HG02973 (cell line): ENCODE measurements at regions not wholly inside any gene's neighbourhood (a gene's known extent, or its start where the extent isn't known, plus 50 kb on each side); places are given as distances from the start of the nearest gene placed in this dataset.
"Not testable (repeated sequence)": the region's sequence is repeated elsewhere in the genome, so short reads cannot be mapped to it uniquely, and the experiment has no call there.

ENCODE experiments used
- ATAC-seq: cut with Tn5 transposase; IDR thresholded peaks from one replicate; pipeline ENCODE4 v1.9.1; 2021; ENCODE audit warnings: moderate library complexity; ENCODE audit not compliant: unreplicated experiment

DNA sequence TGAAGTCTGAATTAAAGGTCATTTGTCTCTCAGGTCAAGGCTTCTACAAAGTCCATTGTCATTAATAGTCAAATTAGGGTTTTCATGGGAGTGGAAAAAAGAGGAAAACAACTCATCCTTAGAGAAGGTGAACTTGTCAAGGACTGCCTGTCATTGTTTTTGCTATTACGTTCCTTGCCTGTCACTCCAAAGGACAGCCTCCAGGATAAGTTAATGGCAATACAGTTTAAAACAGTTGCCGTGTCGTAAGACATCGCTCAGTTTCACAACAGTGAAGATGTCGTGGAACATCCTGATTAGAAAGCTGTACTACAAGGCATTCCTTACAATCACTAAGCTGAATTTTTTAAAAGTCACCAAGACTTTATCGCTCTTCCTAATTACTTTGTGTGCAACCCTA, 466.8 kb upstream of the SMIM31 start:
- ATAC-seq, result no peak

DNA sequence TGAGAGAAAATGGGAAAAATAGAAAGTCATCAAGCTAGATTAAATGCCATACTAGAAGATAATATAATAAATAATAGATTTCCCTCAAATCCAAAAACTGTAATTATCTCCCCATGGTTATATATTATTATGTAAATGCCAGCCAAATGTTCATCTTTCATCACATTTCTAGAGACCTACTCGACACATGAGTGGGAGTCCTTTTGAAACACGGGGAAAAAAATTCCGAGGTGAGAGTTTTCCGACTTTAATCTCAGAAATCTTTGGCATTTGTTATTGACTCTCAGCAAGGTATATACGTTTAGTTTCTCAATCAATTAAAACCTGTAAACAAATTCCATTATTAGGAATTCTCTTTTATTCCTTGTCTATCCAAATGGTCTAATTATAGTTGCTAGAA, 465.4 kb upstream of the SMIM31 start:
- ATAC-seq, result no peak

DNA sequence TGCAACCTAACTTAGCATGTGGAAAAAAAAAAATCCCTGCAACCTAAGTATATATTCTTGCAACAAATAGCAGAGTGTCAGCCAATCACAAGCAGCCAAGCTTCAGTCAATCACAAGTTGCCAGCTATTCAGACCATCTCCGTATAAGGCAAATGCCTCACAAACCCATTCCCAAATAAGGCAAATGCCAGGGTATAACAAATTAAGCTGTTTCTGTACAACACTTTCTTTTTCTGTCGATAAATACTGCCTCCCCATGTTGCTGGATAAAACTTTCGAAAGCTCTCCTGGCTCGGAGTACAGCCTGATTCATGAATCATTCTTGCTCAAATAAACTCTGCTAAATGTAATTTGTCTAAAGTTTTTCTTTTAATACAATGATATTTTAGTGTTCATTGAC, 460.7 kb upstream of the SMIM31 start:
- ATAC-seq, result no peak

DNA sequence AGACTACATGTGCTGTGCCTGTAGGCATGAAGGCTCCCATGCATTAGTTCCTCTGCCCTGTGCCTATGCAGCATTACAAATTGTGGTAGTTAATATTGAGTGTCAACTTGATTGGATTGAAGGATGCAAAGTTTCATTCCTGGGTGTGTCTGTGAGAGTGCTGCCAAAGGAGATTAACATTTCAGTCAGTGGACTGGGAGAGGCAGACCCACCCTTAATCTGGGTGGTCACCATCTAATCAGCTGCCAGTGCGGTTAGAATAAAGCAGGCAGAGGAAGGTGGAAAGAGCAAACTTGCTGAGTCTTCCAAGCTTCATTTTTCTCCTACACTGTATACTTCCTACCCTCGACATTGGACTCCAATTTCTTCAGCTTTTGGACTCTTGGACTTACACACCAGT, 460.2 kb upstream of the SMIM31 start:
- no peak for ATAC-seq

DNA sequence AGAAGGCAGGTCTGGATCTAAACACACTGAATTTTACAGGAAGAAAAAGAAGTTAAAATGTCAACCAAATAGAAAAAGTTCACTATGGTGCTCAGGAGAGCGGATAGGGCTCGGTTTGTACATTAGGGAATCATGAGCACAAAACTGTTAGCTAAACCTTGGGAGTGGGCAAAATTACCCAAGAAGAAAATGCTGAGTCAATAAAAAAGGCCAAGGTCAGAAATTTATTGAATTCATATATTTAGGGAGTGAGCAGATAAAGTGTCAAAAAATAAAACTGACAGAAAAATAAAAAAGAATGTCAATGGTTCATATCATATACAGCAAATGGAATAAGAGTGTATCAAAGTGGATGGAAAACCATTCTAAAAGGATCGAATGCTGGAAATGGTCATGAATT, 452.5 kb upstream of the SMIM31 start:
- ATAC-seq, result no peak

DNA sequence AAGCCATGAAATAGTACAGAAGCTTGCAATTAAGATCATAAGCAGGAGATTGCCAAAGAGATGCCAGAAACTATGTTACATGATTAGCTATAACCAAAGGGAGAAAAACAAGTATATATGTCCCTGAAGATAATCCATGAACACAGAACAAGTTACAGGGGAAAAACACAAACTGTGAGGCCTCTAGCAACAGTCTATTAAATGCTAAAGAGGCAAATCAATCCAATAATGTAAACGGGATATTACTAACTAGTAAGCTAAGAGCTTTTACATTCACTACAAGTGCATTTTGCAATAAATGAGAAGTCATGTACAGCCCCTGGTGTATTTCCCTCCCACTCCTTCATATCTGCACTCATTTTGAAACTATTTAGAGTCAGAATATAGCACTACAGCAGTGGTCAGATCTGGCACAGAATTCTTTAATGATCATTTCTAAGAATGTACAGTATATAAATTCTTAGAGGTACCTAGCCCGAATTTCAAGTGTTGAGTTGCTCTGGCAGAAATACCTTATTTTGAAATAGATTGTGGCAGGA, 449.8 kb upstream of the SMIM31 start:
- ATAC-seq, result peak; percentile 88

DNA sequence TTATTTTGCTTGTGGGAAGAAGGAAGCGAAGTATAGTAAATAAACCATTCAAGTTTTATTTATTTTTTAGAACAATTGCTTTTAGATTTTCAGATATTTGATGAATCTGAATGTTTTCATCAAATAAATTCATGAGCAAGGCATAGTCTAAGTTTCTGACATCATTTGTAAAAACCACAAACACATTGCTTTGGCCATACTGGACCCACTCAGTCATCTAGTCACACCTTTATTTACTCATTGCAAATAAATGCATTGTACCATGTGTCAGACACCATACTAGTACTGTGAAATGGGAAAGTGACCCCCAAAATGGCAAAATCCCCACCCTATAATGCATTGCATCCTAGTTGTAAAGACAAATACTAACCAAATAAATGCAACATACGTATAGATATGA, 449.1 kb upstream of the SMIM31 start:
- no peak for ATAC-seq

DNA sequence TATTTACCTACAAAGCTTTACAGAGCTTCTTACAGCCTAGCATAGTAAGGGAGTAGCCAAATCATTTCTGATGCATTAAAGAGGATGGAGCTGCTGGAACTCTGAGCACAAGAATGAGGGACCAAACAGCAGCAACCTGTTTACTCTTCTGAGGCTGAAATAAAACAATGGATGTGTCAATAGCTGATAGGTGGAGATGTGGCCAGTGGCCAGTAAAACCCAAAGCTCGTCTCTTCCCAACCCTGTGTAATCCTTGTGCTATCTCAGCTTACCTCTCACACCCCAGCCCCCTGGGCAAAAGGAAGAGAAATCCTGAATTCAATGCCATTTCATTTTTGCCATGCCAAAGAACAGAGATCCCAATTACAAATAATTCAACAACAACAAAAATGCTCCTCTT, 446.7 kb upstream of the SMIM31 start:
- ATAC-seq, result no peak

DNA sequence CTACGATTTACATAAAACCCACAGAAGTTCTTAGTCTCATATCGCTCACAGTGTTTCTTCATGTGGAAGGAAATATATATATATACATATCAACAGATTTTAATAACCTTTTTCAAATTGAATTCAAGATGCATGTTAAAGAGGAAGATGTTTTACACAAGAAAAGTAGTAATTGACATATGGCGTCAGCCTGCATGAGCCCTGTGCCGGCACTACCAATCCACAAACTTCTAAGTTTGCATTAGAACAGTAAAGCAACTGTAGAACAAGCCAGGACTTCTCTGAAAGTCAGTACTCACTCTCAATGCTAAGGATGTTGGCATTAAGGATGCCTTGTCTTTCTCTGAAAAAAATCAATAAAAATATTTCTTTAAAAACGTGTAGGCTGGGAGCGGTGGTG, 441.3 kb upstream of the SMIM31 start:
- ATAC-seq, result no peak

DNA sequence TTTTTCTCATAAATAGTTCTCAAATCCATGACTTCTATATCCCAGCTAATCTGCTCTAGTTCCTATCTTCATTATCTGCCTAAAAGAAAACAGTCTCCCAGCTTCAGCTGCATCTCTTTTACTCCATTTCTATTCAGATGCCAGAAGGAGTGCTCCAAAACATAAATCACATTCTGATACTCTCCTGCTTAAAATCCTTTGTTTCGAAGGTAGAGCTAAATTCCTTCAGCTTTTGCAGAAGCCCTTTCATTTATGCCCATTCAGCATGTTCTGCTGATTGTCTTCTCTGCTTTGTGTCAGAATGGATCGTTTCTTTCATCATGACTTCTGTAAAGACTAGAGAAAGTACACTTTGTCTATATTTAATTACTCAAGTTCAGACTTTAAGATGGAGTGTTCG, 440.1 kb upstream of the SMIM31 start:
- no peak for ATAC-seq

DNA sequence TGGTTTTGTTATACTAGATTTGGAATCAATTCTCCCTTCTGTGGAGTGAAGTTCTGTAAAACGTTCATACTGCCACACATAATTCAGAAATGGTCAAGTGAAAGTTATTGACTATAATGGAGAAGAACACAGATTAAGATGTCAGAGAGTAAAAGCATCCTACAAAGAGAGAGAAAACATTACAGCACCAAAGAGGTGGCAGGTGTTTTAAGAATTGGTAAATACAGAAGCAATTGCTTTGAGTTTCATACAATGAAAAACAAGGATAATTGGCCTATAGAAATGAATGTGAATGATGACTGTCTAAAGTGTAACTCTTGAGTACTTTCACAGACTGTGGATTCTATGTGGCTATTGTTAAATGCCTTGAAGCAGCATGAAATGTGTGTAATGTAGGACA, 435.6 kb upstream of the SMIM31 start:
- ATAC-seq, result no peak

DNA sequence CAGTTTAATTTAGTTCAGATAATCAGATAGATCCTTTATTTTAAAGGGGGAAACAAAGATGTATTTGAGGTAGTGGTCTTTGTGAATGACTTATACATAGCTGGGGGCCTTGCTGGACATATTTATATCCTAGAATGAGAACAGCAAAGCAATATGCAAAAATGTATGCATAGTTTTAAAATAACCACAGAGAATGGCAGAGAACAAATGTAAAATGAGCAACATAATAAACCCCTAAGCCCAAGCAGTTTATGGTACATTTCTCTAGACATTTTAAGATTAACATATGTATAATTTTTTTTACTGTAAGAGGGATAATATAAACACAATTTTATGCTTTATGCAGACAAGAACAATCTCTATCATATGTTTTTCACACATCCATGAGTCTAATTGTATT, 434.2 kb upstream of the SMIM31 start:
- no peak for ATAC-seq

DNA sequence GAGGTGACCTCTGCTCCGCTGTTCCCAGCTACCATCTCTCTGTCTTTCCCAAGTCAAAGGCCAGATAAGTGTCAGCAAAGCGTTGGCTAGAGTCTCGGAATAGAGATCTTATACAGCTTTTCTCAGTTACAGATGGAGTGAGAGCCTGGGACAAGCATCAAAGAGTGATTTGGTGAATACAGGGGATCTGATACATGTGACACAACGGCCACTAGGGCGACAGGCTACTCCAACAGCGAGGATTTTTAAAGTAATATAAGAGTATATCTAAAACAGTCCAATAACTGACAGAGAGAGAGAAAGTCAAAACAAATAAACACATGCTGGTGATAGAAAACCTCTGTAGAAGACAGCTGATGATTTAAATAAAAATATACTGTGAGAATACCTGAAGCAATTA, 433.1 kb upstream of the SMIM31 start:
- ATAC-seq, result no peak

DNA sequence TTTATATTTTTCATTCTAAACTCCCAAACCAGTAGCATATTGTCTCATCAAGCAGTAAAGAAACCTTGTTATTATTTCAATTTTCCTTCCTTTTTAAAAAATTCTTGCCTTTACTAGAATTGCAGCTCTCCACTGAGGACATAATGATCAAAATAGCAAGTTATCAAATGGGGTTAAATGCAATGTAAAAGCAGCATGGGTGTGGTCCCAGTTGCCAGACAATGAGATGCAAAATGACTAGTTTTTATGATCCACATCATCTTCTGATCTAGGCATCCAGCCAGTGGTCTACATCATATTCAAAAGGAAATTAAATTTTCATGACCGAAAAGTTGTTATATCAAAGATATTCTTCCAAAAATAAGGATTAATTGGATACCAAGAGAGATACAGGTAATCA, 427.9 kb upstream of the SMIM31 start:
- ATAC-seq, result no peak

DNA sequence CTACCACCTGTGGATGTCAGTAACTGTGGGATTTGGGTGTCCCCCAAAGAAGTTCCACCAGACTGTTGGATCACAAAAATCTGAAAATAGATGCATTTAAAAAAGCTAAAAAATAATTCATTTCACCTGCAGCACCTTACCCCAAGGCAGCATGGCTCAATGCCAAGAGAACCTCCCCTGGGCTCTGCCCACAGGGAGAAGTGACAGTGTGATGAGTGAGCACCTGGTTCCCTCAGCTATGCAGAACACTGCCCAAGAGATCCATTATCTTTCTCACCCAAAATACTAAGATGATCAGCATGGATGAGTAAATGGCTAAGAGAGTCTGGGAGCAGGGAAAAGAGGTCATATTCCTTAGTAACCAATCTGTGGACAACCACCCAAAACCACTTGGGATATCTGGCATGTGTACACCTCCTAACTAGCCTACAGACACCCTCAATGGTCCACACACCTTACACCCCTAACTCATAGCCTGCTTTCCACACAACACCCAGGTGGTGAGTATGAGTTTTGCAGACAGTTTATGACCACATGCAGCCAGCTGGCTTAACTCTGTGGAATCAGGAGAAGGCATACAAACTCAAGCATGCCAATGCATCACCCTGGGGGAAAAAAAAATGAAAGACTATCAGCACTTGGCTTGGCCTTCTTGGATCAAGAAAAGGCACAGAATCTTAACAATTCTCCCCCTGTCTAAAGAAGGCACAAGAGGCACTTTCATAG, 416.5 kb upstream of the SMIM31 start:
- ATAC-seq, result no peak

DNA sequence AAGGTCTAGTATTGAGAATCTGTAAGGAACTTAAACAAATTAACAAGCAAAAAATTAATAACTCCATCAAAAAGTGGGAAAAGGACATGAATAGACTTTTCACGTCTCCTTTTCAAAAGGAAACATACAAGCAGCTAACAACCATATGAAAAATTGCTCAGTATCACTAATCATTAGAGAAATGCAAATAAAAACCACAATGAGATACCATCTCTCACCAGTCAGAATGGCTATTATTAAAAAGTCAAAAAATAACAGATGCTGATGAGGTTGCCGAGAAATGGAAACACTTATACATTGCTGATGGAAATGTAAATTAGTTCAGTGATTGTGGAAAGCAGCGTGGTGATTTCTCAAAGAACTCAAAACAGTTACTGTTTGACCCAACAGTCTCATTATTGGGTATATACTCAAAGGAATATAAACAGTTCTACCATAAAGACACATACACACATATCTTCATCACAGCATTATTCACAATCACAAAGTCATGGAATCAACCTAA, 410.4 kb upstream of the SMIM31 start:
- no peak for ATAC-seq

DNA sequence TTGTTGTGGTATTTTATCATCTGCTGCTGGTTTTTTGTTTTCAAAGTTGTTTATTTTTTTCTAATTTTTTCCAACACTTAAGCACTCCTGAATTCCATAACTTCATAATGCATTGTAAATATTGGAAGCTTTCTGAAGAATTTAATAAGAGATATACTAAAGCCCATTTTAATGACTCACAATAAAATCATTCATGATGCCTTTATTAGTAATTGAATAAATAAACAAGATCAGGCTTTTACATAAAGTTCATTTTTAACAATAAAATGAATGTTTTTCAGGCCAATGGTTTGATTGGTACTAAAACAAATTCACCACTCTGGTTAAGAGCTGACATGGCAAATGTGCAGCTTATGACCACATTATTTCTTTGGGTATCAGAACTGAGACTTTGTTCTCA, 408.2 kb upstream of the SMIM31 start:
- no peak for ATAC-seq

DNA sequence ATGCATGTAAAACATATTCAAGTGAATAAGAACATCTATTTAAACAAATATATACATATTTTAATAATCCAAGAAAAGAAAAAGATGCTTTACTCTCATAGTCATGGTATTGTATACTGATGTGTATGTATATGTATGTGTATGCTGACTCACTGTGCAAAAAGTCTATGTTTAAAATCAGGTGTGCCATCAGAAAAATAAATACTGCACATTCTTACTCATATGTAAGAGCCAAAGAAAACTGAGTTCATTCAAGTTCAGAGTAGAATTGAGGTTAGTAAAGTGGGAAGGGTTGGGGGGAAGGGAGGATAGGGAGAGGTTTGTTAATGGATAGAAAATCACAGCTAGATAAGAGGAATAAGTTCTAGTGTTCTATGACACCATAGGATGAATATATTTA, 403.9 kb upstream of the SMIM31 start:
- ATAC-seq, result no peak

DNA sequence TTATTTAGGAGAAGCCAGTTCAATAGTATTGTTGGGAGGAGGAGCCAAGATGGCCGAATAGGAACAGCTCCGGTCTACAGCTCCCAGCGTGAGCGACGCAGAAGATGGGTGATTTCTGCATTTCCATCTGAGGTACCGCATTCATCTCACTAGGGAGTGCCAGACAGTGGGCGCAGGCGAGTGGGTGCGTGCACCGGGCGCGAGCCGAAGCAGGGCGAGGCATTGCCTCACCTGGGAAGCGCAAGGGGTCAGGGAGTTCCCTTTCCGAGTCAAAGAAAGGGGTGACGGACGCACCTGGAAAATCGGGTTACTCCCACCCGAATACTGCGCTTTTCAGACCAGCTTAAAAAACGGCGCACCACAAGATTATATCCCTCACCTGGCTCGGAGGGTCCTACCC, 403.2 kb upstream of the SMIM31 start:
- not testable (repeated sequence) for ATAC-seq

DNA sequence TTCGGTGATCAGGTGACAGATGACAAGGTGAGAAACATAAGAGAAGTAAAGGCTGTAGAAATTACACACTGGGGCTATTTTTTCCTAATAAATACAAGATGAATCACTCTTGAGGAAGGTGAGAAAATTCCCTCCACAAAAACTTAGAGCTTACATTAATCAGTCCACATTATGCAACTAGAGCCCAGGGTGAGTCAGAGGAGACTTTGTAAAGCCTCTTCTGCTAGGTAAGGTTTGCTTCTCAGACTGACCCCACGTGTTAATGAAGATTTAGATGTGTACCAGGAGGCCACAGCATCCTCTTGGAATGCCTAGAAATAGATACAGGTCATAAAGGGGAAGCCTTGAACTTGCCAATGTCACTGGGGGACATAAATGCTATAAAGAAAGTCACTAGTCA, 396.0 kb upstream of the SMIM31 start:
- no peak for ATAC-seq

DNA sequence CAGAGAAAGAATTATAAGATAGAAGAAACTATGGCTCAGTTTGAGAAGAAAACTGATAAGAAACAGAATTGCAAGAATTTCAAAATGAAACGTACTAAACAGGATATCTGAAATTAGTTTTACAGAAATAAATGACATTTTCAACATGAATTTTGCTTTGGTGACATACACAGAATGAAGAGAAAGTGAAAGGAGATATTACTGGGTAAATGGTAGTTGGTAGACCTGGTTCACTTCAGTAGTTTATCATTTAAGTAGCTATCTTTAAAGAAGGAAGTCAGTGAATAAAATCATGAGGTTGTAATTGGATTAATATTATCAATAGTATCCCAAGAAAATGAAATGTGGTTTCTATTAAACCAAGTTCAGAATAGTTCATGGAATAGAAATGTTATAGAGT, 395.5 kb upstream of the SMIM31 start:
- ATAC-seq, result no peak

DNA sequence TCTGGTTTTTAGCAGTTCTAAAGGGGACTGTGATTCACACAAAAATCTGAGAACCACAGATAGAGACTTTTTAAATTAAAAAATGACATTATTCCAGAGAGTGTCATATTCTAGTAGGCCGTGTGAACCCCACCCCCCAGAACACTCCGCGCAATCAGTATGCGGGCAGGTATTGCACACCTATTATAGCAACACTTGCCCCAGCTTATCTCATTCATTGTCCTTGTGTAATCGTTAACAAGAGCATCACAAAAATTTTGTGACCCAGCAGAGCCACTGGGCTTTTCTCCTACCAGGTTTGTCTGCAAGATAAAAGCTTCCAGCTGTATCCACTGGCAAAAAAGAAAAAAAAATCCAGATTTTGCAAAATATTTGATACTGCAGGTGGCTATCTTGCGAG, 394.1 kb upstream of the SMIM31 start:
- no peak for ATAC-seq

DNA sequence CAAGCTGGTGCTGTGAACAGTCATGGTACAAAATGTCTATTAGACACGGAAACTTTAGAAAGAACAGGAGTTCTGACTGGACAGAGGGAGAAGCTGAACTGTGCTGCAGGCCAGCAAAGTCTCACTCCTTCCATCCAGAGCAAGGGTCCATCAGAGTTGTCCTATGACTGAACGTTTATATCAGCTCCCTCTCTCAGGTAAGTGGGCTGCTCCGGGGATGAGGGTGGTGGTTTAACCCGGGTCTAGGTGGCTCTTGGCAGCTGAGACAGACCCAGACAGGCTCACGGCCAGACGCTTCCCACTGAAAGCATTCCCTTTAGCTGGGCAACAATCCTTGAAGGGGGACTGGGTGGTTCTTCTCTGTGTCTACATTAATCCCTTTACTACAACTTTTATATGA, 385.0 kb upstream of the SMIM31 start:
- no peak for ATAC-seq
